ENCODE measurements at regions not wholly inside any gene's neighbourhood (a gene's known extent, or its start where the extent isn't known, plus 50 kb on each side); places are given as distances from the start of the nearest gene placed in this dataset.

GRCh38 chr3:170726976-170727661 is 141.2 kb upstream of the SLC7A14 start (continued):
- TF ChIP-seq, protein P1, sequence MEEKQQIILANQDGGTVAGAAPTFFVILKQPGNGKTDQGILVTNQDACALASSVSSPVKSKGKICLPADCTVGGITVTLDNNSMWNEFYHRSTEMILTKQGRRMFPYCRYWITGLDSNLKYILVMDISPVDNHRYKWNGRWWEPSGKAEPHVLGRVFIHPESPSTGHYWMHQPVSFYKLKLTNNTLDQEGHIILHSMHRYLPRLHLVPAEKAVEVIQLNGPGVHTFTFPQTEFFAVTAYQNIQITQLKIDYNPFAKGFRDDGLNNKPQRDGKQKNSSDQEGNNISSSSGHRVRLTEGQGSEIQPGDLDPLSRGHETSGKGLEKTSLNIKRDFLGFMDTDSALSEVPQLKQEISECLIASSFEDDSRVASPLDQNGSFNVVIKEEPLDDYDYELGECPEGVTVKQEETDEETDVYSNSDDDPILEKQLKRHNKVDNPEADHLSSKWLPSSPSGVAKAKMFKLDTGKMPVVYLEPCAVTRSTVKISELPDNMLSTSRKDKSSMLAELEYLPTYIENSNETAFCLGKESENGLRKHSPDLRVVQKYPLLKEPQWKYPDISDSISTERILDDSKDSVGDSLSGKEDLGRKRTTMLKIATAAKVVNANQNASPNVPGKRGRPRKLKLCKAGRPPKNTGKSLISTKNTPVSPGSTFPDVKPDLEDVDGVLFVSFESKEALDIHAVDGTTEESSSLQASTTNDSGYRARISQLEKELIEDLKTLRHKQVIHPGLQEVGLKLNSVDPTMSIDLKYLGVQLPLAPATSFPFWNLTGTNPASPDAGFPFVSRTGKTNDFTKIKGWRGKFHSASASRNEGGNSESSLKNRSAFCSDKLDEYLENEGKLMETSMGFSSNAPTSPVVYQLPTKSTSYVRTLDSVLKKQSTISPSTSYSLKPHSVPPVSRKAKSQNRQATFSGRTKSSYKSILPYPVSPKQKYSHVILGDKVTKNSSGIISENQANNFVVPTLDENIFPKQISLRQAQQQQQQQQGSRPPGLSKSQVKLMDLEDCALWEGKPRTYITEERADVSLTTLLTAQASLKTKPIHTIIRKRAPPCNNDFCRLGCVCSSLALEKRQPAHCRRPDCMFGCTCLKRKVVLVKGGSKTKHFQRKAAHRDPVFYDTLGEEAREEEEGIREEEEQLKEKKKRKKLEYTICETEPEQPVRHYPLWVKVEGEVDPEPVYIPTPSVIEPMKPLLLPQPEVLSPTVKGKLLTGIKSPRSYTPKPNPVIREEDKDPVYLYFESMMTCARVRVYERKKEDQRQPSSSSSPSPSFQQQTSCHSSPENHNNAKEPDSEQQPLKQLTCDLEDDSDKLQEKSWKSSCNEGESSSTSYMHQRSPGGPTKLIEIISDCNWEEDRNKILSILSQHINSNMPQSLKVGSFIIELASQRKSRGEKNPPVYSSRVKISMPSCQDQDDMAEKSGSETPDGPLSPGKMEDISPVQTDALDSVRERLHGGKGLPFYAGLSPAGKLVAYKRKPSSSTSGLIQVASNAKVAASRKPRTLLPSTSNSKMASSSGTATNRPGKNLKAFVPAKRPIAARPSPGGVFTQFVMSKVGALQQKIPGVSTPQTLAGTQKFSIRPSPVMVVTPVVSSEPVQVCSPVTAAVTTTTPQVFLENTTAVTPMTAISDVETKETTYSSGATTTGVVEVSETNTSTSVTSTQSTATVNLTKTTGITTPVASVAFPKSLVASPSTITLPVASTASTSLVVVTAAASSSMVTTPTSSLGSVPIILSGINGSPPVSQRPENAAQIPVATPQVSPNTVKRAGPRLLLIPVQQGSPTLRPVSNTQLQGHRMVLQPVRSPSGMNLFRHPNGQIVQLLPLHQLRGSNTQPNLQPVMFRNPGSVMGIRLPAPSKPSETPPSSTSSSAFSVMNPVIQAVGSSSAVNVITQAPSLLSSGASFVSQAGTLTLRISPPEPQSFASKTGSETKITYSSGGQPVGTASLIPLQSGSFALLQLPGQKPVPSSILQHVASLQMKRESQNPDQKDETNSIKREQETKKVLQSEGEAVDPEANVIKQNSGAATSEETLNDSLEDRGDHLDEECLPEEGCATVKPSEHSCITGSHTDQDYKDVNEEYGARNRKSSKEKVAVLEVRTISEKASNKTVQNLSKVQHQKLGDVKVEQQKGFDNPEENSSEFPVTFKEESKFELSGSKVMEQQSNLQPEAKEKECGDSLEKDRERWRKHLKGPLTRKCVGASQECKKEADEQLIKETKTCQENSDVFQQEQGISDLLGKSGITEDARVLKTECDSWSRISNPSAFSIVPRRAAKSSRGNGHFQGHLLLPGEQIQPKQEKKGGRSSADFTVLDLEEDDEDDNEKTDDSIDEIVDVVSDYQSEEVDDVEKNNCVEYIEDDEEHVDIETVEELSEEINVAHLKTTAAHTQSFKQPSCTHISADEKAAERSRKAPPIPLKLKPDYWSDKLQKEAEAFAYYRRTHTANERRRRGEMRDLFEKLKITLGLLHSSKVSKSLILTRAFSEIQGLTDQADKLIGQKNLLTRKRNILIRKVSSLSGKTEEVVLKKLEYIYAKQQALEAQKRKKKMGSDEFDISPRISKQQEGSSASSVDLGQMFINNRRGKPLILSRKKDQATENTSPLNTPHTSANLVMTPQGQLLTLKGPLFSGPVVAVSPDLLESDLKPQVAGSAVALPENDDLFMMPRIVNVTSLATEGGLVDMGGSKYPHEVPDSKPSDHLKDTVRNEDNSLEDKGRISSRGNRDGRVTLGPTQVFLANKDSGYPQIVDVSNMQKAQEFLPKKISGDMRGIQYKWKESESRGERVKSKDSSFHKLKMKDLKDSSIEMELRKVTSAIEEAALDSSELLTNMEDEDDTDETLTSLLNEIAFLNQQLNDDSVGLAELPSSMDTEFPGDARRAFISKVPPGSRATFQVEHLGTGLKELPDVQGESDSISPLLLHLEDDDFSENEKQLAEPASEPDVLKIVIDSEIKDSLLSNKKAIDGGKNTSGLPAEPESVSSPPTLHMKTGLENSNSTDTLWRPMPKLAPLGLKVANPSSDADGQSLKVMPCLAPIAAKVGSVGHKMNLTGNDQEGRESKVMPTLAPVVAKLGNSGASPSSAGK (IDR thresholded peaks at IDR 0.05), result no peak
- peak; percentile 85 for TF ChIP-seq ZNF766 (CRISPR knock-in tag; conservative IDR thresholded peaks at IDR 0.05)
- TF ChIP-seq STAT5B (CRISPR knock-in tag; IDR thresholded peaks at IDR 0.05), result no peak
- TF ChIP-seq RFX1 (IDR thresholded peaks at IDR 0.05), result no peak
- TF ChIP-seq KDM5B (IDR thresholded peaks at IDR 0.05; ENCODE audit: insufficient replicate concordance, low read depth, low read length), result no peak
- TF ChIP-seq, protein P2, sequence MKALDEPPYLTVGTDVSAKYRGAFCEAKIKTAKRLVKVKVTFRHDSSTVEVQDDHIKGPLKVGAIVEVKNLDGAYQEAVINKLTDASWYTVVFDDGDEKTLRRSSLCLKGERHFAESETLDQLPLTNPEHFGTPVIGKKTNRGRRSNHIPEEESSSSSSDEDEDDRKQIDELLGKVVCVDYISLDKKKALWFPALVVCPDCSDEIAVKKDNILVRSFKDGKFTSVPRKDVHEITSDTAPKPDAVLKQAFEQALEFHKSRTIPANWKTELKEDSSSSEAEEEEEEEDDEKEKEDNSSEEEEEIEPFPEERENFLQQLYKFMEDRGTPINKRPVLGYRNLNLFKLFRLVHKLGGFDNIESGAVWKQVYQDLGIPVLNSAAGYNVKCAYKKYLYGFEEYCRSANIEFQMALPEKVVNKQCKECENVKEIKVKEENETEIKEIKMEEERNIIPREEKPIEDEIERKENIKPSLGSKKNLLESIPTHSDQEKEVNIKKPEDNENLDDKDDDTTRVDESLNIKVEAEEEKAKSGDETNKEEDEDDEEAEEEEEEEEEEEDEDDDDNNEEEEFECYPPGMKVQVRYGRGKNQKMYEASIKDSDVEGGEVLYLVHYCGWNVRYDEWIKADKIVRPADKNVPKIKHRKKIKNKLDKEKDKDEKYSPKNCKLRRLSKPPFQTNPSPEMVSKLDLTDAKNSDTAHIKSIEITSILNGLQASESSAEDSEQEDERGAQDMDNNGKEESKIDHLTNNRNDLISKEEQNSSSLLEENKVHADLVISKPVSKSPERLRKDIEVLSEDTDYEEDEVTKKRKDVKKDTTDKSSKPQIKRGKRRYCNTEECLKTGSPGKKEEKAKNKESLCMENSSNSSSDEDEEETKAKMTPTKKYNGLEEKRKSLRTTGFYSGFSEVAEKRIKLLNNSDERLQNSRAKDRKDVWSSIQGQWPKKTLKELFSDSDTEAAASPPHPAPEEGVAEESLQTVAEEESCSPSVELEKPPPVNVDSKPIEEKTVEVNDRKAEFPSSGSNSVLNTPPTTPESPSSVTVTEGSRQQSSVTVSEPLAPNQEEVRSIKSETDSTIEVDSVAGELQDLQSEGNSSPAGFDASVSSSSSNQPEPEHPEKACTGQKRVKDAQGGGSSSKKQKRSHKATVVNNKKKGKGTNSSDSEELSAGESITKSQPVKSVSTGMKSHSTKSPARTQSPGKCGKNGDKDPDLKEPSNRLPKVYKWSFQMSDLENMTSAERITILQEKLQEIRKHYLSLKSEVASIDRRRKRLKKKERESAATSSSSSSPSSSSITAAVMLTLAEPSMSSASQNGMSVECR (CRISPR knock-in tag; IDR thresholded peaks at IDR 0.05), result no peak
- no peak for TF ChIP-seq ZNF511 (CRISPR knock-in tag; IDR thresholded peaks at IDR 0.05)
- TF ChIP-seq, protein P3, sequence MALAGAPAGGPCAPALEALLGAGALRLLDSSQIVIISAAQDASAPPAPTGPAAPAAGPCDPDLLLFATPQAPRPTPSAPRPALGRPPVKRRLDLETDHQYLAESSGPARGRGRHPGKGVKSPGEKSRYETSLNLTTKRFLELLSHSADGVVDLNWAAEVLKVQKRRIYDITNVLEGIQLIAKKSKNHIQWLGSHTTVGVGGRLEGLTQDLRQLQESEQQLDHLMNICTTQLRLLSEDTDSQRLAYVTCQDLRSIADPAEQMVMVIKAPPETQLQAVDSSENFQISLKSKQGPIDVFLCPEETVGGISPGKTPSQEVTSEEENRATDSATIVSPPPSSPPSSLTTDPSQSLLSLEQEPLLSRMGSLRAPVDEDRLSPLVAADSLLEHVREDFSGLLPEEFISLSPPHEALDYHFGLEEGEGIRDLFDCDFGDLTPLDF (CRISPR knock-in tag; IDR thresholded peaks at IDR 0.05), result no peak
- no peak for TF ChIP-seq DIDO1 (tag; IDR thresholded peaks at IDR 0.05; ENCODE audit: low read depth)

Measured in K562 (cell line).